H1 (cell line): ENCODE measurements at regions not wholly inside any gene's neighbourhood (a gene's known extent, or its start where the extent isn't known, plus 50 kb on each side); places are given as distances from the start of the nearest gene placed in this dataset.

ENCODE experiments used
- BRCA1 ChIP-seq: IDR thresholded peaks from 2 replicates; pipeline ENCODE4 v1.6.1; 2012; ENCODE audit warnings: low read depth, low read length, improper control_type of control experiment
- CHD2 ChIP-seq: IDR thresholded peaks from 2 replicates; pipeline ENCODE4 v1.6.1; 2012; ENCODE audit warnings: low read length, improper control_type of control experiment
- CTCF ChIP-seq, 3 experiments: IDR thresholded peaks; 1 replicate in 2 of 3; 2 replicates in 1 of 3; pipeline versions ENCODE4 v1.5.1 to v1.6.1; 2011; ENCODE audit warnings: low read length in 3 of 3, mild to moderate bottlenecking in 3 of 3, inconsistent platforms in 2 of 3, low read depth in 1 of 3, moderate library complexity in 1 of 3; ENCODE audit not compliant: insufficient read depth in 1 of 3; ENCODE audit errors: control extremely low read depth in 1 of 3
- EZH2 ChIP-seq: fragments of 200-600 bp; sonication (generic); IDR thresholded peaks from 2 replicates; pipeline ENCODE4 v1.7.1; 2012; ENCODE audit warnings: low read depth, mild to moderate bottlenecking, moderate library complexity, low read length, inconsistent platforms; ENCODE audit not compliant: severe bottlenecking
- RBBP5 ChIP-seq: IDR thresholded peaks from 2 replicates; pipeline ENCODE4 v1.7.1; 2012; ENCODE audit warnings: low read depth, mild to moderate bottlenecking, inconsistent platforms, low read length, moderate library complexity, borderline replicate concordance

GRCh38 chr5:167973126-167973525, 318.3 kb upstream of the WWC1 start (continued):
- TF ChIP-seq CTCF (IDR thresholded peaks at IDR 0.05; ENCODE audit: control extremely low read depth in 1 of 3, insufficient read depth in 1 of 3, low read depth in 1 of 3, low read length in 3 of 3), result no peak
- no peak for TF ChIP-seq CHD2
- TF ChIP-seq BRCA1, result no peak
- TF ChIP-seq RBBP5, result no peak
- no peak for TF ChIP-seq EZH2
